ENCODE measurements at regions not wholly inside any gene's neighbourhood (a gene's known extent, or its start where the extent isn't known, plus 50 kb on each side); places are given as distances from the start of the nearest gene placed in this dataset.

- H3K4me3 ChIP-seq (ENCODE audit: insufficient read depth, low read length, poor library complexity, severe bottlenecking): no peak overlapping the region
- no peaks in the 10 kb centered on the region for H4K20me1 ChIP-seq (ENCODE audit: low read depth, low read length)
- no peak overlapping the region for H2AFZ ChIP-seq (ENCODE audit: low read depth, low read length, severe bottlenecking)
- no peaks in the 10 kb centered on the region for H3K27me3 ChIP-seq (ENCODE audit: low read length)
- H3K9me2 ChIP-seq (replicated peaks; ENCODE audit: insufficient read depth, low read length): no peaks in the 10 kb centered on the region
- no peak for TF ChIP-seq EZH2phosphoT487 (conservative IDR thresholded peaks at IDR 0.05; ENCODE audit: low read length)
- no peak for TF ChIP-seq CTCF (IDR thresholded peaks at IDR 0.05; ENCODE audit: insufficient read depth, low read length, poor library complexity, severe bottlenecking)
- H3F3A ChIP-seq (ENCODE audit: insufficient read depth): no peaks in the 10 kb centered on the region
- H3K36me3 ChIP-seq (ENCODE audit: low read length): no peaks in the 10 kb centered on the region
- no peaks in the 10 kb centered on the region for H3K9me3 ChIP-seq (ENCODE audit: insufficient read depth, low read length)
- H3K9ac ChIP-seq (ENCODE audit: low read length): no peak overlapping the region
- H3K4me2 ChIP-seq (ENCODE audit: low read depth, low read length, poor library complexity, severe bottlenecking): no peak overlapping the region
- H3K79me2 ChIP-seq (ENCODE audit: insufficient read depth, low read length): no peaks in the 10 kb centered on the region
- no peak overlapping the region for H3K27ac ChIP-seq (ENCODE audit: low read depth, low read length)
Observed at GRCh38 chr22:49446145-49446758, 381.4 kb downstream of the BRD1 start.

GRCh38 chr22:49444781-49445180 is 382.9 kb downstream of the BRD1 start:
- Histone ChIP-seq H3K27me3 (ENCODE audit: low read length) (no peaks in the 10 kb centered on the region), H3K4me3 (ENCODE audit: insufficient read depth, low read length, poor library complexity, severe bottlenecking) (no peak overlapping the region), H3K36me3 (ENCODE audit: low read length) (no peaks in the 10 kb centered on the region), H2AFZ (ENCODE audit: low read depth, low read length, severe bottlenecking) (no peak overlapping the region), H3K9ac (ENCODE audit: low read length) (no peak overlapping the region), H4K20me1 (ENCODE audit: low read depth, low read length) (no peaks in the 10 kb centered on the region), H3K9me2 (replicated peaks; ENCODE audit: insufficient read depth, low read length) (no peaks in the 10 kb centered on the region), H3K4me2 (ENCODE audit: low read depth, low read length, poor library complexity, severe bottlenecking) (no peak overlapping the region), H3K27ac (ENCODE audit: low read depth, low read length) (no peak overlapping the region), H3K9me3 (ENCODE audit: insufficient read depth, low read length) (no peaks in the 10 kb centered on the region), H3K79me2 (ENCODE audit: insufficient read depth, low read length) (no peaks in the 10 kb centered on the region), H3F3A (ENCODE audit: insufficient read depth) (no peaks in the 10 kb centered on the region)
- TF ChIP-seq CTCF (IDR thresholded peaks at IDR 0.05; ENCODE audit: insufficient read depth, low read length, poor library complexity, severe bottlenecking) (no peak), EZH2phosphoT487 (conservative IDR thresholded peaks at IDR 0.05; ENCODE audit: low read length) (no peak)

- Histone ChIP-seq H3K36me3 (ENCODE audit: low read length) (no peaks in the 10 kb centered on the region), H2AFZ (ENCODE audit: low read depth, low read length, severe bottlenecking) (no peak overlapping the region), H3K9me2 (replicated peaks; ENCODE audit: insufficient read depth, low read length) (no peaks in the 10 kb centered on the region), H3K9ac (ENCODE audit: low read length) (no peak overlapping the region), H3F3A (ENCODE audit: insufficient read depth) (no peaks in the 10 kb centered on the region), H3K9me3 (ENCODE audit: insufficient read depth, low read length) (no peaks in the 10 kb centered on the region), H4K20me1 (ENCODE audit: low read depth, low read length) (no peaks in the 10 kb centered on the region), H3K4me2 (ENCODE audit: low read depth, low read length, poor library complexity, severe bottlenecking) (no peak overlapping the region), H3K4me3 (ENCODE audit: insufficient read depth, low read length, poor library complexity, severe bottlenecking) (no peak overlapping the region), H3K79me2 (ENCODE audit: insufficient read depth, low read length) (no peaks in the 10 kb centered on the region), H3K27ac (ENCODE audit: low read depth, low read length) (no peak overlapping the region), H3K27me3 (ENCODE audit: low read length) (no peaks in the 10 kb centered on the region)
- no peak for TF ChIP-seq CTCF (IDR thresholded peaks at IDR 0.05; ENCODE audit: insufficient read depth, low read length, poor library complexity, severe bottlenecking)
- TF ChIP-seq EZH2phosphoT487 (conservative IDR thresholded peaks at IDR 0.05; ENCODE audit: low read length): no peak
Observed at GRCh38 chr22:49440931-49441330, 386.7 kb downstream of the BRD1 start.
